ENCODE measurements at regions not wholly inside any gene's neighbourhood (a gene's known extent, or its start where the extent isn't known, plus 50 kb on each side); places are given as distances from the start of the nearest gene placed in this dataset.

GRCh38 chr2:236344446-236344845 is 80.2 kb upstream of the ASB18 start:
- ChIA-PET POLR2A (no interaction called here), CTCF (no interaction called here)
- Histone ChIP-seq H3K4me1 (ENCODE audit: control insufficient read depth, insufficient read depth, low read length) (no peaks in the 10 kb centered on the region), H3K4me3 (ENCODE audit: low read depth in 2 of 2, low read length in 2 of 2) (no peak overlapping the region), H3K9me3 (ENCODE audit: control insufficient read depth, insufficient read depth, low read depth, low read length) (no peaks in the 10 kb centered on the region), H3K36me3 (ENCODE audit: control insufficient read depth, insufficient read depth, low read length) (no peaks in the 10 kb centered on the region), H3K27ac (ENCODE audit: low read length) (no peak overlapping the region), H3K27me3 (ENCODE audit: control insufficient read depth, insufficient read depth, low read length) (no peaks in the 10 kb centered on the region)
- no peak for ATAC-seq
- TF ChIP-seq REST (IDR thresholded peaks at IDR 0.05; ENCODE audit: insufficient read depth in 1 of 2, low read depth in 2 of 2, low read length in 1 of 2) (no peak), POLR2AphosphoS5 (IDR thresholded peaks at IDR 0.05; ENCODE audit: low read depth, low read length) (no peak), SIN3A (IDR thresholded peaks at IDR 0.05; ENCODE audit: borderline replicate concordance, insufficient read depth, low read depth, low read length) (no peak), CTCF (IDR thresholded peaks at IDR 0.05) (no peak), TCF7L2 (IDR thresholded peaks at IDR 0.05; ENCODE audit: low read depth, low read length) (no peak)
- no peak for DNase-seq (ENCODE audit: low read depth, low spot score)
- in situ Hi-C loops (cut with HindIII; ENCODE audit: low pct_unique_long_range_greater_than_20kb, low sequenced_read_pairs) (no loop called here), intact Hi-C loops (cut with micrococcal nuclease; ENCODE audit: unreplicated experiment) (no loop called here)
- no TSS peak for BruUV-seq (replicated peaks)

GRCh38 chr2:236345081-236345714 is 81.0 kb upstream of the ASB18 start:
- CTCF ChIA-PET, result interaction anchor here (0.6 kb wide), 1 partner anchor 724 kb away, joined by 5 read pairs; no protein-coding TSS in a partner anchor
- Histone ChIP-seq H3K36me3 (ENCODE audit: control insufficient read depth, insufficient read depth, low read length) (no peaks in the 10 kb centered on the region), H3K27ac (ENCODE audit: low read length) (no peak overlapping the region), H3K4me3 (ENCODE audit: low read depth in 2 of 2, low read length in 2 of 2) (no peak overlapping the region), H3K4me1 (ENCODE audit: control insufficient read depth, insufficient read depth, low read length) (no peaks in the 10 kb centered on the region), H3K27me3 (ENCODE audit: control insufficient read depth, insufficient read depth, low read length) (no peaks in the 10 kb centered on the region), H3K9me3 (ENCODE audit: control insufficient read depth, insufficient read depth, low read depth, low read length) (no peaks in the 10 kb centered on the region)
- BruUV-seq (replicated peaks), result no TSS peak
- in situ Hi-C loops (cut with HindIII; ENCODE audit: low pct_unique_long_range_greater_than_20kb, low sequenced_read_pairs), result no loop called here
- POLR2A ChIA-PET, result no interaction called here
- intact Hi-C loops (cut with micrococcal nuclease; ENCODE audit: unreplicated experiment), result no loop called here
- no peak for TF ChIP-seq POLR2AphosphoS5 (IDR thresholded peaks at IDR 0.05; ENCODE audit: low read depth, low read length)
- no peak for TF ChIP-seq REST (IDR thresholded peaks at IDR 0.05; ENCODE audit: insufficient read depth in 1 of 2, low read depth in 2 of 2, low read length in 1 of 2)
- no peak for TF ChIP-seq TCF7L2 (IDR thresholded peaks at IDR 0.05; ENCODE audit: low read depth, low read length)
- TF ChIP-seq SIN3A (IDR thresholded peaks at IDR 0.05; ENCODE audit: borderline replicate concordance, insufficient read depth, low read depth, low read length), result no peak
- TF ChIP-seq CTCF (IDR thresholded peaks at IDR 0.05), result no peak
- ATAC-seq (no peak), DNase-seq (ENCODE audit: low read depth, low spot score) (no peak)
